ENCODE measurements at regions not wholly inside any gene's neighbourhood (a gene's known extent, or its start where the extent isn't known, plus 50 kb on each side); places are given as distances from the start of the nearest gene placed in this dataset. TPM values are rescaled to one million over a fixed set of nuclear protein-coding genes. Genes with fewer than 3 reads are reported as not detected.

DNA sequence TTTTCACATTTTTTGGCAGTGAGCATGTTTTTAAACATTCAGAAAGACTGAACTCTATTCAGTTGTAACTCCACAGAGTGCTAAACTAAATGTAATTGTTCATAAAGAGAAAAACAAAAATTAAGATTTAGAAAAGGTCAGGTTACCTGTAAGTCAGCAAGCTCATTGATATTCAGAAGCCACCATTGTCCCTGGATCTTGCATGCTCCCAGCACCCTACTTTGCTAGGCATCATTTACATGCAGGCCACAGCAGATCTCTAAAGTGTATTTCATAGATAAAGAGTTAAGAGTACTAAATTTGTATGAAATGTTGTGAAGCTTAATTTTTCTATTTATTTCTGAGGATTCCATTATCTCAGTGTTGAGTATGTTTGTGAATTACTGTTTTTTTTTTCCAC is 64.8 kb upstream of the CDH19 start:
- no peaks in the 10 kb centered on the region for H3K9me3 ChIP-seq (ENCODE audit: control insufficient read depth, low read length)
- no peak overlapping the region for H3K4ac ChIP-seq (ENCODE audit: low read depth in 1 of 2, low read length in 2 of 2)
- no peak overlapping the region for H2BK5ac ChIP-seq (ENCODE audit: low read depth, low read length, poor library complexity, severe bottlenecking)
- no peak for DNase-seq
- H2BK12ac ChIP-seq (ENCODE audit: low read length in 2 of 2): no peak overlapping the region
- no peak overlapping the region for H3K23ac ChIP-seq (ENCODE audit: low read length in 2 of 2)
- H3K36me3 ChIP-seq (ENCODE audit: control insufficient read depth in 1 of 2, insufficient read depth in 2 of 2, low read depth in 1 of 2, low read length in 2 of 2): no peaks in the 10 kb centered on the region
- no peak overlapping the region for H2AFZ ChIP-seq (ENCODE audit: low read depth, low read length)
- no peaks in the 10 kb centered on the region for H3K79me1 ChIP-seq (replicated peaks; ENCODE audit: low read length, poor library complexity, severe bottlenecking)
- no peak overlapping the region for H2BK15ac ChIP-seq (ENCODE audit: low read depth, poor library complexity, severe bottlenecking)
- H3K14ac ChIP-seq (ENCODE audit: low read length in 2 of 2): no peak overlapping the region
- no peak overlapping the region for H4K91ac ChIP-seq (ENCODE audit: low read length)
- H2AK5ac ChIP-seq (ENCODE audit: low read length, severe bottlenecking): no peak overlapping the region
- no peak overlapping the region for H2BK120ac ChIP-seq (ENCODE audit: low read depth, low read length)
- no peak overlapping the region for H3K9ac ChIP-seq (ENCODE audit: low read length)
- H3K4me2 ChIP-seq (ENCODE audit: low read length, poor library complexity, severe bottlenecking): no peak overlapping the region
- no peaks in the 10 kb centered on the region for H3K4me1 ChIP-seq (ENCODE audit: control insufficient read depth, insufficient read depth, low read depth, low read length)
- no peak overlapping the region for H3K18ac ChIP-seq (ENCODE audit: low read depth in 1 of 2, low read length in 2 of 2)
- H3K27me3 ChIP-seq (ENCODE audit: control insufficient read depth in 1 of 2, insufficient read depth in 1 of 2, low read length in 2 of 2): no peaks in the 10 kb centered on the region
- H3K27ac ChIP-seq (ENCODE audit: low read length, poor library complexity, severe bottlenecking): no peak overlapping the region
- no peak overlapping the region for H3K4me3 ChIP-seq (ENCODE audit: insufficient read depth in 1 of 2, low read depth in 1 of 2, low read length in 2 of 2)
- no peak overlapping the region for H4K8ac ChIP-seq (ENCODE audit: low read length)

DNA sequence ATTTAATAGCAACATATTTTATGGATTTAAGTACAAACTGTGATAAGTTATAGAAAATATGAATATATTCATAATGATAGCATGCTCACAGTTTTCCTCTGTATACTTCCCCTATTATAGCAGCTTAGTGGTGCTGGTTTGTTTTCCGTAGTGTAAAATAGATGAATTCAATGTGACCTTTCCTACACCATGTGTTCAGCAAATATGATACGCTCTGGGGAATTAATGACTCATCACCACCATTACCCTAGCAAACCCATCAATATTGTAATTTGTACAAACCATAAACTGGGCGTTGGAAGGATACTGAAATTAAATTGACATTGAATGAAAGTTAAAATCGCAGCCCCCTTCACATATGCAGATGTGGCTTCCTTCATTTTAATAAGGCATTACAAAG is 58.7 kb upstream of the CDH19 start:
- H3K79me1 ChIP-seq (replicated peaks; ENCODE audit: low read length, poor library complexity, severe bottlenecking): no peaks in the 10 kb centered on the region
- H3K4me2 ChIP-seq (ENCODE audit: low read length, poor library complexity, severe bottlenecking): no peak overlapping the region
- H3K36me3 ChIP-seq (ENCODE audit: control insufficient read depth in 1 of 2, insufficient read depth in 2 of 2, low read depth in 1 of 2, low read length in 2 of 2): no peaks in the 10 kb centered on the region
- no peak for DNase-seq
- H3K4me3 ChIP-seq (ENCODE audit: insufficient read depth in 1 of 2, low read depth in 1 of 2, low read length in 2 of 2): no peak overlapping the region
- no peak overlapping the region for H2BK15ac ChIP-seq (ENCODE audit: low read depth, poor library complexity, severe bottlenecking)
- H3K9me3 ChIP-seq (ENCODE audit: control insufficient read depth, low read length): no peaks in the 10 kb centered on the region
- H3K27me3 ChIP-seq (ENCODE audit: control insufficient read depth in 1 of 2, insufficient read depth in 1 of 2, low read length in 2 of 2): no peaks in the 10 kb centered on the region
- no peak overlapping the region for H3K4ac ChIP-seq (ENCODE audit: low read depth in 1 of 2, low read length in 2 of 2)
- H2BK12ac ChIP-seq (ENCODE audit: low read length in 2 of 2): no peak overlapping the region
- H3K23ac ChIP-seq (ENCODE audit: low read length in 2 of 2): no peak overlapping the region
- no peak overlapping the region for H2BK5ac ChIP-seq (ENCODE audit: low read depth, low read length, poor library complexity, severe bottlenecking)
- H2AFZ ChIP-seq (ENCODE audit: low read depth, low read length): no peak overlapping the region
- H2BK120ac ChIP-seq (ENCODE audit: low read depth, low read length): no peak overlapping the region
- H3K9ac ChIP-seq (ENCODE audit: low read length): no peak overlapping the region
- H4K8ac ChIP-seq (ENCODE audit: low read length): no peak overlapping the region
- WGBS: no CpG with 5 or more reads among the region's 4 CpGs
- H3K4me1 ChIP-seq (ENCODE audit: control insufficient read depth, insufficient read depth, low read depth, low read length): no peaks in the 10 kb centered on the region
- H2AK5ac ChIP-seq (ENCODE audit: low read length, severe bottlenecking): no peak overlapping the region
- no peak overlapping the region for H3K27ac ChIP-seq (ENCODE audit: low read length, poor library complexity, severe bottlenecking)
- no peak overlapping the region for H4K91ac ChIP-seq (ENCODE audit: low read length)
- no peak overlapping the region for H3K18ac ChIP-seq (ENCODE audit: low read depth in 1 of 2, low read length in 2 of 2)
- H3K14ac ChIP-seq (ENCODE audit: low read length in 2 of 2): no peak overlapping the region

DNA sequence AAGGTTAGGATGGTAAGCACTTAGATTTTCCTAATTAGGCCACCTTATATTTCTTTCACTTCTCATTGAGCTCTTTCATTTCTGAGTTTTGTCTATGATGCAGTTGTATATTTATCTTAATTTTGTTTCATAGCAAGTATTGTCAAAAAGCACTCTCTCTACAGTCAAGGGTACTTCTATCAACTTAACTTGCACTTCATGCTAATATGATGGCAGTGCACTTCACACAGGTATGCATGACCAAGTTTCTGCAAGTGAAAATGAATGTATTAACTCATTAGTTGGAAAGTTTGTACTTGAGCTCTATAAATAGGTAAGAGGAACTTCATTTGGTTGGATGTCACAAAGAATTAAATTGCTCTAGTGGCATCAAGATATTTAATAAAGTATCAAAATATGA is 51.5 kb upstream of the CDH19 start:
- H2AK5ac ChIP-seq (ENCODE audit: low read length, severe bottlenecking): no peak overlapping the region
- no peak overlapping the region for H3K4me3 ChIP-seq (ENCODE audit: insufficient read depth in 1 of 2, low read depth in 1 of 2, low read length in 2 of 2)
- DNase-seq: no peak
- H3K23ac ChIP-seq (ENCODE audit: low read length in 2 of 2): no peak overlapping the region
- no peak overlapping the region for H4K8ac ChIP-seq (ENCODE audit: low read length)
- no peak overlapping the region for H2BK12ac ChIP-seq (ENCODE audit: low read length in 2 of 2)
- no peak overlapping the region for H3K27ac ChIP-seq (ENCODE audit: low read length, poor library complexity, severe bottlenecking)
- H3K4ac ChIP-seq (ENCODE audit: low read depth in 1 of 2, low read length in 2 of 2): no peak overlapping the region
- H3K9me3 ChIP-seq (ENCODE audit: control insufficient read depth, low read length): no peaks in the 10 kb centered on the region
- no peaks in the 10 kb centered on the region for H3K79me1 ChIP-seq (replicated peaks; ENCODE audit: low read length, poor library complexity, severe bottlenecking)
- H2BK5ac ChIP-seq (ENCODE audit: low read depth, low read length, poor library complexity, severe bottlenecking): no peak overlapping the region
- no peak overlapping the region for H3K14ac ChIP-seq (ENCODE audit: low read length in 2 of 2)
- H3K27me3 ChIP-seq (ENCODE audit: control insufficient read depth in 1 of 2, insufficient read depth in 1 of 2, low read length in 2 of 2): no peaks in the 10 kb centered on the region
- no peak overlapping the region for H2BK15ac ChIP-seq (ENCODE audit: low read depth, poor library complexity, severe bottlenecking)
- H3K4me1 ChIP-seq (ENCODE audit: control insufficient read depth, insufficient read depth, low read depth, low read length): no peaks in the 10 kb centered on the region
- H2AFZ ChIP-seq (ENCODE audit: low read depth, low read length): no peak overlapping the region
- H3K4me2 ChIP-seq (ENCODE audit: low read length, poor library complexity, severe bottlenecking): no peak overlapping the region
- H3K9ac ChIP-seq (ENCODE audit: low read length): no peak overlapping the region
- no peaks in the 10 kb centered on the region for H3K36me3 ChIP-seq (ENCODE audit: control insufficient read depth in 1 of 2, insufficient read depth in 2 of 2, low read depth in 1 of 2, low read length in 2 of 2)
- no peak overlapping the region for H3K18ac ChIP-seq (ENCODE audit: low read depth in 1 of 2, low read length in 2 of 2)
- no peak overlapping the region for H4K91ac ChIP-seq (ENCODE audit: low read length)
- H2BK120ac ChIP-seq (ENCODE audit: low read depth, low read length): no peak overlapping the region

Small RNA genes lying in the stretch of these regions (small RNA-seq; reads per million reads assigned to genes)
- gene AC091042.1 (ENCODE audit: low read depth): not detected
- not detected for gene MIR5011 (ENCODE audit: low read depth)
- not detected for gene RNU6-1037P (ENCODE audit: low read depth)
- not detected for gene RPL31P9 (ENCODE audit: low read depth)

Measured in mesenchymal stem cell (in vitro differentiated cells and primary cell).